HCT116 (cell line): ENCODE measurements at regions not wholly inside any gene's neighbourhood (a gene's known extent, or its start where the extent isn't known, plus 50 kb on each side); places are given as distances from the start of the nearest gene placed in this dataset.

Source experiments
- ATAC-seq: fragments of 200-7000 bp; cut with Tn5 transposase; 2 replicates; pipeline ENCODE4 v1.9.1; 2020; ENCODE audit warnings: mild to moderate bottlenecking, moderate library complexity
- BruUV-seq: library from RNA; stranded (reverse); fragments of 400-500 nt; replicated peaks from 2 replicates; lab custom pipeline; 2021; lab: Mats Ljungman, UMichigan
- CTCF ChIA-PET: fragments of 300-600 bp; sonication (Branson Sonifier 250); formaldehyde crosslinking; loops from one replicate; lab custom pipeline; 2021; ENCODE audit warnings: antibody characterized with exemption; lab: Charles Lee
- POLR2A ChIA-PET: fragments of 300-600, 350-600 bp; sonication (Branson Sonifier 250); formaldehyde crosslinking; loops from one replicate; lab custom pipeline; 2021; ENCODE audit warnings: antibody characterized with exemption; lab: Charles Lee
- RAD21 ChIA-PET, 2 experiments: fragments of 300-600 bp; sonication (Branson Sonifier 250); formaldehyde crosslinking; loops; one replicate each; lab custom pipeline; 2023; ENCODE audit warnings: low total read pairs in 2 of 2; ENCODE audit not compliant: uncharacterized antibody in 2 of 2, unreplicated experiment in 2 of 2, low non-redundant PET in 1 of 2; lab: Charles Lee
- DNase-seq: peaks from one replicate; pipeline ENCODE4 v3.0.0-alpha.2; 2010; ENCODE audit warnings: low read depth, low spot score
- H2AFZ ChIP-seq: fragments of 200-600 bp; shearing (Covaris generic), sonication (generic); 2 replicates; pipeline ENCODE4 v1.6.1; 2017; ENCODE audit warnings: low read depth, mixed run types, mixed read lengths, antibody characterized with exemption, low read length; ENCODE audit not compliant: poor library complexity, severe bottlenecking
- H3K27ac ChIP-seq: 2 replicates; pipeline ENCODE4 v1.5.1; 2012; ENCODE audit warnings: low read depth, low read length
- H3K27me3 ChIP-seq: fragments of 200-600 bp; sonication (generic); 2 replicates; pipeline ENCODE4 v1.6.1; 2016; ENCODE audit warnings: mixed run types, low read length, mixed read lengths; ENCODE audit not compliant: insufficient read depth
- H3K36me3 ChIP-seq, 2 experiments: fragments of 200-500 bp in 1 of 2; fragments of 200-600 bp in 1 of 2; sonication (Bioruptor generic) in 1 of 2; sonication (generic) in 1 of 2; 2 replicates each; pipeline versions ENCODE4 v1.5.1 to v1.6.1; 2014 to 2016; ENCODE audit warnings: low read length in 2 of 2, inconsistent platforms in 1 of 2, mixed read lengths in 1 of 2, mixed run types in 1 of 2; ENCODE audit not compliant: insufficient read depth in 2 of 2, control insufficient read depth in 1 of 2
- H3K4me1 ChIP-seq, 2 experiments: fragments of 200-600 bp in 1 of 2; sonication (generic) in 1 of 2; 2 replicates each; pipeline versions ENCODE4 v1.5.1 to v1.6.1; 2012 to 2017; ENCODE audit warnings: low read length in 2 of 2, inconsistent platforms in 1 of 2, mild to moderate bottlenecking in 1 of 2, mixed read lengths in 1 of 2, mixed run types in 1 of 2, moderate library complexity in 1 of 2; ENCODE audit not compliant: insufficient read depth in 2 of 2, control insufficient read depth in 1 of 2
- H3K4me2 ChIP-seq: fragments of 200-600 bp; sonication (generic); 2 replicates; pipeline ENCODE4 v1.6.1; 2017; ENCODE audit warnings: mixed run types, low read length, mixed read lengths
- H3K4me3 ChIP-seq, 2 experiments: fragments of 200-600 bp in 1 of 2; sonication (generic) in 1 of 2; replicated peaks in 1 of 2; 2 replicates each; pipeline ENCODE4 v1.5.1; 2011 to 2016; ENCODE audit warnings: low read length in 2 of 2, control low read depth in 1 of 2, low read depth in 1 of 2, mild to moderate bottlenecking in 1 of 2, mixed read lengths in 1 of 2, mixed run types in 1 of 2
- H3K79me2 ChIP-seq: fragments of 200-600 bp; sonication (generic); 2 replicates; pipeline ENCODE4 v1.6.1; 2017; ENCODE audit warnings: mild to moderate bottlenecking, mixed run types, low read length, moderate library complexity, mixed read lengths; ENCODE audit not compliant: insufficient read depth
- H3K9ac ChIP-seq: fragments of 200-600 bp; sonication (generic); 2 replicates; pipeline ENCODE4 v1.6.1; 2016; ENCODE audit warnings: low read length, mixed read lengths
- H3K9me2 ChIP-seq: fragments of 200-600 bp; sonication (generic), shearing (Covaris generic); 2 replicates; pipeline ENCODE4 v1.6.1; 2017; ENCODE audit warnings: mixed run types, mild to moderate bottlenecking, moderate library complexity; ENCODE audit not compliant: insufficient read depth
- H3K9me3 ChIP-seq, 2 experiments: fragments of 200-500 bp in 1 of 2; fragments of 200-600 bp in 1 of 2; sonication (Bioruptor generic) in 1 of 2; sonication (generic) in 1 of 2; 2 replicates each; pipeline ENCODE4 v1.6.1; 2014 to 2017; ENCODE audit warnings: low read length in 2 of 2, mixed read lengths in 2 of 2, inconsistent platforms in 1 of 2, low read depth in 1 of 2, mild to moderate bottlenecking in 1 of 2, mixed run types in 1 of 2, moderate library complexity in 1 of 2; ENCODE audit not compliant: control insufficient read depth in 1 of 2, insufficient read depth in 1 of 2
- H4K20me1 ChIP-seq: fragments of 200-600 bp; sonication (generic), shearing (Covaris generic); 2 replicates; pipeline ENCODE4 v1.6.1; 2017; ENCODE audit warnings: mixed run types, mild to moderate bottlenecking, moderate library complexity; ENCODE audit not compliant: insufficient read depth
- ATF3 ChIP-seq: IDR thresholded peaks from 2 replicates; pipeline ENCODE4 v1.6.1; 2012
- MAX ChIP-seq: IDR thresholded peaks from 2 replicates; pipeline ENCODE4 v1.6.1; 2012
- POLR2AphosphoS5 ChIP-seq: IDR thresholded peaks from 2 replicates; pipeline ENCODE4 v1.6.1; 2011; ENCODE audit warnings: mild to moderate bottlenecking, low read depth, low read length, moderate library complexity
- RAD21 ChIP-seq: IDR thresholded peaks from 2 replicates; pipeline ENCODE4 v1.6.1; 2012; ENCODE audit warnings: low read depth, mild to moderate bottlenecking
- SIN3A ChIP-seq: IDR thresholded peaks from 2 replicates; pipeline ENCODE4 v1.6.1; 2012; ENCODE audit warnings: low read depth
- SRF ChIP-seq: IDR thresholded peaks from 2 replicates; pipeline ENCODE4 v1.6.1; 2012; ENCODE audit warnings: low read depth
- TCF7L2 ChIP-seq: IDR thresholded peaks from 2 replicates; pipeline ENCODE4 v1.7.0; 2011; ENCODE audit warnings: borderline replicate concordance, inconsistent platforms; ENCODE audit not compliant: insufficient read depth, insufficient read length; ENCODE audit errors: extremely low read depth
- YY1 ChIP-seq: IDR thresholded peaks from 2 replicates; pipeline ENCODE4 v1.6.1; 2011; ENCODE audit warnings: low read length, low read depth, moderate library complexity, mild to moderate bottlenecking; ENCODE audit not compliant: insufficient replicate concordance; ENCODE audit errors: extremely low read depth
- ZBTB33 ChIP-seq: IDR thresholded peaks from 2 replicates; pipeline ENCODE4 v1.6.1; 2011; ENCODE audit warnings: mild to moderate bottlenecking, low read length, moderate library complexity; ENCODE audit not compliant: insufficient replicate concordance; ENCODE audit errors: extremely low read depth
- intact Hi-C: fragments of 100-400 bp; cut with micrococcal nuclease; formaldehyde crosslinking; loops from 2 replicates; pipeline ENCODE4 v1.10.0; 2022

- RAD21 ChIA-PET: no interaction called here
- intact Hi-C loops: no loop called here
- CTCF ChIA-PET: no interaction called here
These were observed 151.7 kb upstream of the PTPRD start for GRCh38 chr9:10764481-10764880.

More at GRCh38 chr9:10764481-10764880, 151.7 kb upstream of the PTPRD start:
- no TSS peak for BruUV-seq
- POLR2A ChIA-PET: no interaction called here
- ATAC-seq (no peak), DNase-seq (no peak)
- Histone ChIP-seq H4K20me1 (no peaks in the 10 kb centered on the region), H3K4me2 (no peak overlapping the region), H3K9me2 (no peaks in the 10 kb centered on the region), H3K9me3 (peaks cover 11 to 14% of the 10 kb centered on the region in 2 experiments; a peak in 2 of 4 replicates), H3K4me3 (no peak overlapping the region), H3K79me2 (no peaks in the 10 kb centered on the region), H2AFZ (no peak overlapping the region), H3K27ac (no peak overlapping the region), H3K4me1 (no peaks in the 10 kb centered on the region), H3K9ac (no peak overlapping the region), H3K27me3 (no peaks in the 10 kb centered on the region), H3K36me3 (no peaks in the 10 kb centered on the region)
- TF ChIP-seq POLR2AphosphoS5 (no peak), SIN3A (no peak), YY1 (no peak), SRF (no peak), MAX (no peak), ATF3 (no peak), TCF7L2 (no peak), RAD21 (no peak), ZBTB33 (no peak)
